Astrocyte of the spinal cord (primary cell): ENCODE measurements at regions not wholly inside any gene's neighbourhood (a gene's known extent, or its start where the extent isn't known, plus 50 kb on each side); places are given as distances from the start of the nearest gene placed in this dataset.

Experiments
- DNase-seq: peaks from one replicate; pipeline ENCODE4 v3.0.0; 2011; ENCODE audit warnings: low read depth, low spot score
- H3K4me3 ChIP-seq: 2 replicates; pipeline ENCODE4 v1.5.1; 2011; ENCODE audit warnings: low read depth, mild to moderate bottlenecking, low read length, moderate library complexity
- in situ Hi-C: cut with HindIII; loops from 2 replicates; pipeline ENCODE4 v1.10.0; 2017; ENCODE audit warnings: low sequenced_read_pairs
- TF ChIP-seq, protein P1 (sequence below): IDR thresholded peaks from 2 replicates; pipeline ENCODE4 v1.5.1; 2012; ENCODE audit warnings: low read depth, mild to moderate bottlenecking, low read length, inconsistent platforms

DNA sequence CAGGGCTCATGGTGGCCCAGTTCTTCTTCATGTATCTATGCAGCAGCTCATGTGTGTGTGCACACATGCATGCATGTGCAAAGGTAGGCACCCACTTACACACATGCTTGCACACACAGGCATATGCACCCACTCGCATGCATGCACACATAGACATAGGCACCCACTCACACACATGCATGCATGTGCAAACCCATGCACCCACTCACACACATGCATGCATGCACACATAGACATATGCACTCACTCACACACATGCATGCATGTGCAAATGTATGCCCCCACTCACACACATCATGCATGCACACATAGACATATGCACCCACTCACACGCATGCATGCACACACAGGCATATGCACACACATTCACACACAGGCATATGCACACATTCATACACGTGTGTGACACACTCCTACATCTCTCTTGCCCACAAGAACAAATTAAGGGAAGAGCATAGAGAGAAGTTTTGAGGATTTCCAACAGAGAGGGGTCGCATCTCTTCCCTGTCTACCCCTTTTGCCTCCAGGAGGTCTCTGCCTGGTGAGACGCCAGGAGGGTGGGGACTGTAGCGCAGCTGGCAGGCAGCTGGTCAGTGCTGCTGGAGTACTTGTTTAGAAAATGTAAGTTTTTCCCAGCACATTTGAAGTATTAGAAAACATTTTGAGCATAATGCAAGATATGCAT, 63.9 kb upstream of the ARHGEF7 start:
- TF ChIP-seq, protein P1, sequence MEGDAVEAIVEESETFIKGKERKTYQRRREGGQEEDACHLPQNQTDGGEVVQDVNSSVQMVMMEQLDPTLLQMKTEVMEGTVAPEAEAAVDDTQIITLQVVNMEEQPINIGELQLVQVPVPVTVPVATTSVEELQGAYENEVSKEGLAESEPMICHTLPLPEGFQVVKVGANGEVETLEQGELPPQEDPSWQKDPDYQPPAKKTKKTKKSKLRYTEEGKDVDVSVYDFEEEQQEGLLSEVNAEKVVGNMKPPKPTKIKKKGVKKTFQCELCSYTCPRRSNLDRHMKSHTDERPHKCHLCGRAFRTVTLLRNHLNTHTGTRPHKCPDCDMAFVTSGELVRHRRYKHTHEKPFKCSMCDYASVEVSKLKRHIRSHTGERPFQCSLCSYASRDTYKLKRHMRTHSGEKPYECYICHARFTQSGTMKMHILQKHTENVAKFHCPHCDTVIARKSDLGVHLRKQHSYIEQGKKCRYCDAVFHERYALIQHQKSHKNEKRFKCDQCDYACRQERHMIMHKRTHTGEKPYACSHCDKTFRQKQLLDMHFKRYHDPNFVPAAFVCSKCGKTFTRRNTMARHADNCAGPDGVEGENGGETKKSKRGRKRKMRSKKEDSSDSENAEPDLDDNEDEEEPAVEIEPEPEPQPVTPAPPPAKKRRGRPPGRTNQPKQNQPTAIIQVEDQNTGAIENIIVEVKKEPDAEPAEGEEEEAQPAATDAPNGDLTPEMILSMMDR, result no peak
- in situ Hi-C loops, result no loop called here
- DNase-seq, result no peak

DNA sequence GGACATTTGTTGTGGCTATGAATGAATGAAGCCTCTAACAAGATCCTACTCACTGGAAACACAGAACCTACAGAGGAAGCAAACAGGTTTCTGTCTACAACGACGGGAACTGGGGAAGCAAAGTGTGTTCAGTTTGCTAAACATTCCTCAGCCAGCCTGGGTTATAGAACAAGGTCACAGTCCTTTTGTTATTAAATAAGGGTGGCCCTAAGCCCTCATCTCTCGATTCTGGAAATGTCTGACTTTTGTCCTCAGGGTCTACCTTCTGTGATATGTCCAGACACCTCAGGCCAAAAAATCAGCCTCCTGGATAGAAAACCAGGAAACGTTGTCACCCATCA, 64.6 kb upstream of the ARHGEF7 start:
- in situ Hi-C loops, result no loop called here
- H3K4me3 ChIP-seq, result no peak overlapping the region
- TF ChIP-seq, protein P1, result no peak
- DNase-seq, result no peak

More for the DNA sequence above, 63.9 kb upstream of the ARHGEF7 start:
- H3K4me3 ChIP-seq, result no peak overlapping the region

- no peak overlapping the region for H3K4me3 ChIP-seq
- in situ Hi-C loops, result no loop called here
- DNase-seq, result peak; percentile 29
- TF ChIP-seq, protein P1, result peak; percentile 52
These were observed 65.1 kb upstream of the ARHGEF7 start for GRCh38 chr13:111049791-111050538.

- no peak for DNase-seq
- in situ Hi-C loops, result no loop called here
These were observed 66.7 kb upstream of the ARHGEF7 start for GRCh38 chr13:111048387-111048786.

DNA sequence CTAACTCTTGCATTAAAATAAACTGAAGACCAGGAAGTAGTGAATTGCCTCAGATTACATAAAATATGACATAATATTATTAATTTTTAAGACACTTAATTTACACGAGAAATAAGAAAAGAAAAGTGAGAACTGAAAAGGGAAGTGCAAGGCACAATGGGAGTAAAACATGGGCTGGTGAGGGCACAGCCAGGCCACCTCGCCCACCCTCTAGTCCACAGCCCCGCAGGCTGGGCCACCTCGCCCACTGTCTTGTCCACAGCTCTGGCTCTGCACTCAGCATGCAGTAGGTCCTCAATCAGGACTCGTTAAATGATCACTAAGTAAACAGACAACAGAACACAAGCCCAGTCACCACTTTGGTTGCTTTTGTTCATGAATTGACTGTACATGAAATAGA, 67.8 kb upstream of the ARHGEF7 start:
- H3K4me3 ChIP-seq, result no peak overlapping the region
- TF ChIP-seq, protein P1, result no peak
- DNase-seq, result no peak
- in situ Hi-C loops, result no loop called here

More at GRCh38 chr13:111048387-111048786, 66.7 kb upstream of the ARHGEF7 start:
- no peak overlapping the region for H3K4me3 ChIP-seq
- TF ChIP-seq, protein P1, result no peak

GRCh38 chr13:111046590-111047141, 68.4 kb upstream of the ARHGEF7 start:
- in situ Hi-C loops, result no loop called here
- TF ChIP-seq, protein P1, result peak; percentile 13
- H3K4me3 ChIP-seq, result no peak overlapping the region
- peak; percentile 27 for DNase-seq
